H1 (cell line): ENCODE measurements at regions not wholly inside any gene's neighbourhood (a gene's known extent, or its start where the extent isn't known, plus 50 kb on each side); places are given as distances from the start of the nearest gene placed in this dataset.

Experiments
- CTCF ChIA-PET: fragments of 300-600 bp; sonication (Branson Sonifier 250); formaldehyde crosslinking; loops from one replicate; lab custom pipeline; 2021; ENCODE audit not compliant: partially characterized antibody; lab: Charles Lee
- POLR2A ChIA-PET: fragments of 300-600 bp; sonication (Branson Sonifier 250); formaldehyde crosslinking; loops from one replicate; lab custom pipeline; 2021; ENCODE audit warnings: inconsistent platforms; ENCODE audit not compliant: partially characterized antibody; lab: Charles Lee
- DNase-seq, 2 experiments: peaks; one replicate each; pipeline versions ENCODE4 v3.0.0 to v3.0.0-alpha.2; 2010 to 2022; ENCODE audit warnings: low spot score in 2 of 2, low read depth in 1 of 2, mixed read lengths in 1 of 2
- FAIRE-seq: peaks from 2 replicates; lab custom pipeline; 2011; peaks lifted over from hg19 to GRCh38; lab: Jason Lieb, UNC
- H2AFZ ChIP-seq: 2 replicates; pipeline ENCODE4 v1.8.1; 2012; ENCODE audit warnings: low read length, inconsistent platforms
- H2AK5ac ChIP-seq: 2 replicates; pipeline ENCODE4 v1.6.1; 2013; ENCODE audit warnings: low read depth, low read length
- H2BK120ac ChIP-seq: replicated peaks from 2 replicates; pipeline ENCODE3; 2013; ENCODE audit warnings: low read depth, low read length, inconsistent platforms
- H2BK12ac ChIP-seq: 2 replicates; pipeline ENCODE4 v1.6.1; 2013; ENCODE audit warnings: low read depth, low read length
- H2BK15ac ChIP-seq: 2 replicates; pipeline ENCODE4 v1.6.1; 2013; ENCODE audit warnings: low read length
- H2BK20ac ChIP-seq: 2 replicates; pipeline ENCODE4 v1.6.1; 2013; ENCODE audit warnings: low read length
- H2BK5ac ChIP-seq: 2 replicates; pipeline ENCODE4 v1.6.1; 2013; ENCODE audit warnings: low read depth, low read length
- H3K14ac ChIP-seq: 2 replicates; pipeline ENCODE4 v1.6.1; 2013; ENCODE audit warnings: inconsistent platforms; ENCODE audit not compliant: insufficient read length
- H3K18ac ChIP-seq: 2 replicates; pipeline ENCODE4 v1.6.1; 2013; ENCODE audit warnings: low read length; ENCODE audit errors: extremely low read depth
- H3K23ac ChIP-seq: 2 replicates; pipeline ENCODE4 v1.6.1; 2013; ENCODE audit warnings: inconsistent platforms; ENCODE audit not compliant: insufficient read length
- H3K23me2 ChIP-seq: 2 replicates; pipeline ENCODE4 v1.6.1; 2013; ENCODE audit warnings: low read depth, low read length
- H3K27ac ChIP-seq: 2 replicates; pipeline ENCODE4 v1.6.1; 2011; ENCODE audit warnings: low read depth, low read length, inconsistent platforms
- H3K27me3 ChIP-seq, 4 experiments: replicated peaks in 1 of 4; 1 replicate in 1 of 4; 2 replicates in 3 of 4; pipeline versions ENCODE4 v1.6.1 to v1.8.1; 2011 to 2013; ENCODE audit warnings: low read length in 3 of 4, mild to moderate bottlenecking in 3 of 4, inconsistent platforms in 2 of 4, mixed read lengths in 2 of 4, moderate library complexity in 1 of 4; ENCODE audit not compliant: control insufficient read depth in 3 of 4, insufficient read depth in 3 of 4; ENCODE audit errors: extremely low read depth in 1 of 4
- H3K36me3 ChIP-seq, 4 experiments: 2 replicates each; pipeline versions ENCODE4 v1.6.1 to v1.8.1; 2011 to 2013; ENCODE audit warnings: mild to moderate bottlenecking in 4 of 4, low read length in 3 of 4, moderate library complexity in 2 of 4, control low read depth in 1 of 4, inconsistent platforms in 1 of 4; ENCODE audit not compliant: insufficient read depth in 4 of 4, control insufficient read depth in 2 of 4
- H3K4ac ChIP-seq: replicated peaks from 2 replicates; pipeline ENCODE3; 2013; ENCODE audit warnings: low read length, low read depth, mixed read lengths, inconsistent platforms; ENCODE audit not compliant: insufficient read length
- H3K4me1 ChIP-seq, 4 experiments: replicated peaks in 1 of 4; 1 replicate in 1 of 4; 2 replicates in 3 of 4; pipeline versions ENCODE4 v1.6.1 to v1.8.1; 2011 to 2013; ENCODE audit warnings: low read length in 3 of 4, inconsistent platforms in 2 of 4, mixed read lengths in 1 of 4; ENCODE audit not compliant: insufficient read depth in 4 of 4, control insufficient read depth in 3 of 4
- H3K4me2 ChIP-seq, 2 experiments: 2 replicates each; pipeline versions ENCODE4 v1.6.1 to v1.8.1; 2011 to 2013; ENCODE audit warnings: low read depth in 2 of 2, low read length in 2 of 2, control low read depth in 1 of 2, inconsistent platforms in 1 of 2, mild to moderate bottlenecking in 1 of 2; ENCODE audit not compliant: insufficient read depth in 1 of 2
- H3K4me3 ChIP-seq, 4 experiments: fragments of 200-600, 300-600 bp in 1 of 4; sonication (generic), shearing (Covaris generic), sonication (Bioruptor Twin) in 1 of 4; 2 replicates each; pipeline versions ENCODE4 v1.5.1 to v1.8.1; 2011 to 2016; ENCODE audit warnings: low read length in 4 of 4, low read depth in 3 of 4, control low read depth in 2 of 4, inconsistent platforms in 2 of 4, mild to moderate bottlenecking in 2 of 4, mixed read lengths in 1 of 4, moderate library complexity in 1 of 4; ENCODE audit not compliant: insufficient read depth in 2 of 4; ENCODE audit errors: extremely low read depth in 1 of 4
- H3K56ac ChIP-seq: replicated peaks from 2 replicates; pipeline ENCODE3; 2013; ENCODE audit warnings: low read depth, mild to moderate bottlenecking, mixed read lengths, low read length, inconsistent platforms; ENCODE audit not compliant: insufficient read length
- H3K79me1 ChIP-seq: 2 replicates; pipeline ENCODE4 v1.6.1; 2013; ENCODE audit warnings: low read depth, low read length, control low read depth
- H3K79me2 ChIP-seq, 2 experiments: 2 replicates each; pipeline versions ENCODE4 v1.6.1 to v1.8.1; 2012 to 2013; ENCODE audit warnings: low read length in 2 of 2, mild to moderate bottlenecking in 2 of 2, inconsistent platforms in 1 of 2; ENCODE audit not compliant: insufficient read depth in 2 of 2, control insufficient read depth in 1 of 2
- H3K9ac ChIP-seq, 4 experiments: replicated peaks in 1 of 4; 1 replicate in 1 of 4; 2 replicates in 3 of 4; pipeline versions ENCODE4 v1.6.1 to v1.8.1; 2011 to 2013; ENCODE audit warnings: low read depth in 3 of 4, low read length in 3 of 4, control low read depth in 2 of 4, mild to moderate bottlenecking in 2 of 4, moderate library complexity in 2 of 4, inconsistent platforms in 1 of 4; ENCODE audit errors: extremely low read depth in 1 of 4
- H3K9me3 ChIP-seq, 2 experiments: 2 replicates each; pipeline versions ENCODE4 v1.6.1 to v1.8.1; 2012 to 2013; ENCODE audit warnings: mild to moderate bottlenecking in 2 of 2, moderate library complexity in 2 of 2, control low read depth in 1 of 2, inconsistent platforms in 1 of 2, low read depth in 1 of 2, low read length in 1 of 2, mixed read lengths in 1 of 2; ENCODE audit not compliant: insufficient read depth in 2 of 2
- H4K20me1 ChIP-seq, 2 experiments: replicated peaks in 1 of 2; 2 replicates each; pipeline versions ENCODE3 to v1.8.1; 2011 to 2013; ENCODE audit warnings: inconsistent platforms in 2 of 2, low read length in 2 of 2, mild to moderate bottlenecking in 1 of 2; ENCODE audit not compliant: insufficient read depth in 2 of 2, control insufficient read depth in 1 of 2
- H4K5ac ChIP-seq: 2 replicates; pipeline ENCODE4 v1.6.1; 2013; ENCODE audit warnings: low read length, low read depth, mixed read lengths, inconsistent platforms; ENCODE audit not compliant: insufficient read length
- H4K8ac ChIP-seq: 2 replicates; pipeline ENCODE4 v1.8.0; 2013; ENCODE audit warnings: mild to moderate bottlenecking, moderate library complexity, low read length, inconsistent platforms; ENCODE audit not compliant: insufficient read depth; ENCODE audit errors: extremely low read depth
- H4K91ac ChIP-seq: replicated peaks from 2 replicates; pipeline ENCODE3; 2013; ENCODE audit warnings: low read length, mixed read lengths, inconsistent platforms; ENCODE audit not compliant: insufficient read length
- HDAC6 ChIP-seq: IDR thresholded peaks from one replicate; pipeline ENCODE4 v1.7.1; 2012; ENCODE audit warnings: low read depth, mild to moderate bottlenecking, inconsistent platforms, low read length, moderate library complexity
- KDM1A ChIP-seq: fragments of 200-600, 300-600 bp; sonication (generic); IDR thresholded peaks from 2 replicates; pipeline ENCODE4 v1.7.1; 2016; ENCODE audit warnings: mild to moderate bottlenecking, low read length, borderline replicate concordance
- KDM5A ChIP-seq: fragments of 200-600 bp; IDR thresholded peaks from 2 replicates; pipeline ENCODE4 v1.7.1; 2012; ENCODE audit warnings: mild to moderate bottlenecking, low read length, inconsistent platforms, mixed read lengths
- PHF8 ChIP-seq: fragments of 200-600 bp; sonication (generic); conservative IDR thresholded peaks from 2 replicates; pipeline ENCODE4 v1.7.1; 2012; ENCODE audit warnings: low read depth, mild to moderate bottlenecking, inconsistent platforms, low read length, moderate library complexity
- RXRA ChIP-seq: IDR thresholded peaks from 2 replicates; pipeline ENCODE4 v1.6.1; 2011; ENCODE audit warnings: low read depth, mild to moderate bottlenecking, low read length, moderate library complexity; ENCODE audit not compliant: insufficient read depth
- SAP30 ChIP-seq: fragments of 300-600 bp; sonication (generic); IDR thresholded peaks from 2 replicates; pipeline ENCODE4 v1.7.1; 2012; ENCODE audit warnings: low read length, moderate library complexity, mild to moderate bottlenecking, inconsistent platforms; ENCODE audit not compliant: insufficient read depth, insufficient replicate concordance
- SP2 ChIP-seq: IDR thresholded peaks from 2 replicates; pipeline ENCODE4 v1.6.1; 2012; ENCODE audit warnings: mild to moderate bottlenecking, low read length, inconsistent platforms
- SP4 ChIP-seq: IDR thresholded peaks from 2 replicates; pipeline ENCODE4 v1.6.1; 2012; ENCODE audit warnings: low read length, inconsistent platforms
- TAF1 ChIP-seq: IDR thresholded peaks from 2 replicates; pipeline ENCODE4 v1.6.1; 2011; ENCODE audit warnings: mild to moderate bottlenecking, low read depth, low read length
- WGBS, 2 experiments: shearing (Covaris generic) in 1 of 2; methylation state at CpG; one replicate each; pipeline versions ENCODE4 v1.1.6 to v1.1.7; 2013 to 2015; ENCODE audit warnings: low lambda C conversion rate in 2 of 2, mixed read lengths in 2 of 2, inconsistent platforms in 1 of 2, low coverage in 1 of 2, missing lambda C conversion rate in 1 of 2; ENCODE audit not compliant: insufficient replicate concordance in 2 of 2, insufficient coverage in 1 of 2, insufficient read length in 1 of 2; ENCODE audit errors: extremely low coverage in 1 of 2, missing lambda C conversion rate in 1 of 2; 5-methylcytosine and 5-hydroxymethylcytosine counted together
- TF ChIP-seq, protein P1 (sequence below), 3 experiments: IDR thresholded peaks; 1 replicate in 2 of 3; 2 replicates in 1 of 3; pipeline versions ENCODE4 v1.5.1 to v1.6.1; 2011; ENCODE audit warnings: low read length in 3 of 3, mild to moderate bottlenecking in 3 of 3, inconsistent platforms in 2 of 3, low read depth in 1 of 3, moderate library complexity in 1 of 3; ENCODE audit not compliant: insufficient read depth in 1 of 3; ENCODE audit errors: control extremely low read depth in 1 of 3
- TF ChIP-seq, protein P2 (sequence below): IDR thresholded peaks from 2 replicates; pipeline ENCODE4 v1.6.1; 2012; ENCODE audit warnings: low read length, inconsistent platforms

DNA sequence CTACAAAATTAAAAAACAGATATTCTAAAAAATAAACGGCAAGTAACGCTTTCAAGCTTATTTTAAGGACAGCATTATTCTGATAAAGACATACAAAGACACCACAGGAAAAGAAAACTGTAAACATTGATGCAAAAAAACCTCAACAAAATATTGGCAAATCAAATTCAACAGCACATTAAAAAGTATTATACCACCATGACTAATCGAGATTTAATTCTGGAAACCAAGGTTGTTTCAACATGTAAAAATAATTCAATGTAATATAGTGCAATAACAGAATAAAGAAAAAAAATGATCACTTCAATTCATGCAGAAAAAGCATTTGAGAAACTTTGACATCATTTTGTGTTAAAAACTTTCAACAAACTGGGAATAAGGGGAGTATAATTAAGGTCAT is 1323.2 kb downstream of the FSCB start:
- no peaks in the 10 kb centered on the region for H3K27me3 ChIP-seq
- no peak overlapping the region for H3K27ac ChIP-seq
- no peaks in the 10 kb centered on the region for H4K20me1 ChIP-seq
- H2BK120ac ChIP-seq = no peak overlapping the region
- DNase-seq = no peak
- no peaks in the 10 kb centered on the region for H3K9me3 ChIP-seq
- no peak overlapping the region for H3K18ac ChIP-seq
- no peak overlapping the region for H2AFZ ChIP-seq
- no peaks in the 10 kb centered on the region for H3K36me3 ChIP-seq
- H2BK12ac ChIP-seq = no peak overlapping the region
- H4K5ac ChIP-seq = no peak overlapping the region
- H3K56ac ChIP-seq = no peak overlapping the region
- H3K23me2 ChIP-seq = no peaks in the 10 kb centered on the region
- H3K4me3 ChIP-seq = peak overlapping the region in 1 of 4 experiments; percentile 24; a peak in 1 of 8 replicates
- H2BK15ac ChIP-seq = no peak overlapping the region
- H4K91ac ChIP-seq = no peak overlapping the region
- H2BK20ac ChIP-seq = no peak overlapping the region
- no peak overlapping the region for H3K4me2 ChIP-seq
- no peak overlapping the region for H2BK5ac ChIP-seq
- no peaks in the 10 kb centered on the region; a peak in 1 of 7 replicates for H3K4me1 ChIP-seq
- H3K79me1 ChIP-seq = no peaks in the 10 kb centered on the region
- no peak overlapping the region for H2AK5ac ChIP-seq
- 90% methylated on average over 3 of the region's 3 CpGs; no CpG with 5 or more reads in 1 of the 2 experiments for WGBS, 2 experiments
- FAIRE-seq = no peak
- no peaks in the 10 kb centered on the region for H3K79me2 ChIP-seq
- POLR2A ChIA-PET = no interaction called here
- no peak overlapping the region for H4K8ac ChIP-seq
- H3K23ac ChIP-seq = no peak overlapping the region
- no peak overlapping the region for H3K4ac ChIP-seq
- no peak overlapping the region for H3K9ac ChIP-seq
- CTCF ChIA-PET = interaction anchor here (1.0 kb wide), 1 partner anchor 212 kb away, joined by 3 read pairs; no protein-coding TSS in a partner anchor
- no peak overlapping the region for H3K14ac ChIP-seq
- TF ChIP-seq SP2 (no peak), RXRA (no peak), KDM1A (no peak), HDAC6 (no peak), KDM5A (no peak), SAP30 (no peak), SP4 (no peak), TAF1 (no peak), PHF8 (no peak)
- TF ChIP-seq, protein P1, sequence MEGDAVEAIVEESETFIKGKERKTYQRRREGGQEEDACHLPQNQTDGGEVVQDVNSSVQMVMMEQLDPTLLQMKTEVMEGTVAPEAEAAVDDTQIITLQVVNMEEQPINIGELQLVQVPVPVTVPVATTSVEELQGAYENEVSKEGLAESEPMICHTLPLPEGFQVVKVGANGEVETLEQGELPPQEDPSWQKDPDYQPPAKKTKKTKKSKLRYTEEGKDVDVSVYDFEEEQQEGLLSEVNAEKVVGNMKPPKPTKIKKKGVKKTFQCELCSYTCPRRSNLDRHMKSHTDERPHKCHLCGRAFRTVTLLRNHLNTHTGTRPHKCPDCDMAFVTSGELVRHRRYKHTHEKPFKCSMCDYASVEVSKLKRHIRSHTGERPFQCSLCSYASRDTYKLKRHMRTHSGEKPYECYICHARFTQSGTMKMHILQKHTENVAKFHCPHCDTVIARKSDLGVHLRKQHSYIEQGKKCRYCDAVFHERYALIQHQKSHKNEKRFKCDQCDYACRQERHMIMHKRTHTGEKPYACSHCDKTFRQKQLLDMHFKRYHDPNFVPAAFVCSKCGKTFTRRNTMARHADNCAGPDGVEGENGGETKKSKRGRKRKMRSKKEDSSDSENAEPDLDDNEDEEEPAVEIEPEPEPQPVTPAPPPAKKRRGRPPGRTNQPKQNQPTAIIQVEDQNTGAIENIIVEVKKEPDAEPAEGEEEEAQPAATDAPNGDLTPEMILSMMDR (IDR thresholded peaks at IDR 0.05; ENCODE audit: control extremely low read depth in 1 of 3, insufficient read depth in 1 of 3, low read depth in 1 of 3, low read length in 3 of 3) = no peak
- TF ChIP-seq, protein P2, sequence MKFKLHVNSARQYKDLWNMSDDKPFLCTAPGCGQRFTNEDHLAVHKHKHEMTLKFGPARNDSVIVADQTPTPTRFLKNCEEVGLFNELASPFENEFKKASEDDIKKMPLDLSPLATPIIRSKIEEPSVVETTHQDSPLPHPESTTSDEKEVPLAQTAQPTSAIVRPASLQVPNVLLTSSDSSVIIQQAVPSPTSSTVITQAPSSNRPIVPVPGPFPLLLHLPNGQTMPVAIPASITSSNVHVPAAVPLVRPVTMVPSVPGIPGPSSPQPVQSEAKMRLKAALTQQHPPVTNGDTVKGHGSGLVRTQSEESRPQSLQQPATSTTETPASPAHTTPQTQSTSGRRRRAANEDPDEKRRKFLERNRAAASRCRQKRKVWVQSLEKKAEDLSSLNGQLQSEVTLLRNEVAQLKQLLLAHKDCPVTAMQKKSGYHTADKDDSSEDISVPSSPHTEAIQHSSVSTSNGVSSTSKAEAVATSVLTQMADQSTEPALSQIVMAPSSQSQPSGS = no peak
